NCI-H526 treated with DMSO at 0.1 percent for 48 hours (cell line): ENCODE measurements at regions not wholly inside any gene's neighbourhood (a gene's known extent, or its start where the extent isn't known, plus 50 kb on each side); places are given as distances from the start of the nearest gene placed in this dataset.
"Not testable (repeated sequence)": the region's sequence is repeated elsewhere in the genome, so short reads cannot be mapped to it uniquely, and the experiment has no call there.

Source experiments
- DNase-seq: peaks from one replicate; lab custom pipeline; 2025; lab: John Stamatoyannopoulos, UW

DNA sequence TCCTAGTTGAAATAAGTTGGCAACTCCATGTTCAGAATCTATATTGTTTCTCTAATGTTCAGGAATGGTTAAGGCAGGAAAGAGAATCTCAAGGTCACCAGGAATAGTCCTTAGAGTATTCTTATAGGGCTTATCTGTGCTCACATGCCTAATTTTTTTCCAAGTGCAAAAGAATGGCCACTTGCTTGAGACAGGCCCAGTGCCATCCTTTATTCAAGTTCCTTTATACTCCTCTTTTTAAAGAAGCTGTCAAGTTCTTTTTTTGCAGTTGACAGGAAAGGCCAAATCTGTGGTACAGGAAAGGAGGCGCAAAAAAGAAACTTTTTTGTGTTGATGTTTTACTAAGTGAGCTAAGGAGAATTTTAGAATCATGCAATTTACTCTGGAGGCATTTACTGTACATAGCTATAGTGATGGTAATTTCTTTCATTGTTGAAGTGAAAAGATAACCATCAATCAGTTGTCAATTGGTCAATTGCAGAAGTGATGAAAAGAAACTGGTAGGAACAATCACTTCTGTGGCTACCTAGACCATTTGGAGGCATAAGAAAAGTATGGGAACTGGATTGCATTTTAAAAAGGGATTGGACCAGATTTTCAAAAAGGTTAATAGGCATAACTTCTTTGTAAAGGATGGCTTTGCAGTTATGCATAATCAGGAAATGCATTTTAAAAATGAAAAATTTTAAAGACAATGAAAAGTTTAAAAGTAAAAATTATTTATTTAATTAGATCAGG lies 102.5 kb upstream of the SOX2 start:
- DNase-seq, result no peak

DNA sequence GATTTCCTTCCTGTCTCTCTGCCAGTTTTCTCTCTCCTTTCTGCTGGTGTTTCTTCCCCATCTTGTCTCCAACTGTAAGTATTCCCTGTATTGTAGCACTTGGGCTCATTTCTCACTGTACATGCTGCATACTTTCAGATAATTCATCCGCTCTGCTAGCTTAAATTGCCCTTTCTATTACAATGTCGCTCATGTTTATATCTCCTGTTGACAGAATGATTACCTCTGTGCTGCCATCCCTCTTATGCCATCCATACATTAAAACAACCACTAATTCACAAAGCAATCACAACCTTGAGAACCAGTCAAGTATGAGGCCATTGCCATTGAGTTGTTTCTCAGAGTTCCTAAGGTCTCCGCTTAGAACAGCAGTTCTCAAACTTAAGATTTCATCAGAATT lies 107.5 kb upstream of the SOX2 start:
- DNase-seq, result no peak

DNA sequence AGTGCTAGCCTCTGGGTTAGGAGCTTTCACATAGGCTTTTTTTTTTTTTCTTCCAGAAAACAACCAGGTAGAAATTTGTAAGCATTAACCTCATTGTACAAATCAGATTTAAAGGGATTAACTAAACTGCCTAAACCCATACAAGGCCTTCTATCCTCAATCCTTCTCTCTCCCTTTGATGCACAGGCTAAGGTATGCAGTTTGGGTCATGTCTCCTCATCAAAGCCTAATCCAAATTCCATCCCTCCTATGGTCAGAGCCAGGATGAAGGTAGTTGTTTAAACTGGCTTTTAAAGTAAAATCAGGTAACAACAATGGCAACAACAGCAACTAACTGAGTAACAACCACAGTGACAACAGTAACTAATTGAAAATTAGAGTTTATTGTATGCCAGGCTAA lies 115.6 kb upstream of the SOX2 start:
- no peak for DNase-seq

- DNase-seq, result not testable (repeated sequence)
These were observed 120.8 kb upstream of the SOX2 start for GRCh38 chr3:181590939-181591338.

DNA sequence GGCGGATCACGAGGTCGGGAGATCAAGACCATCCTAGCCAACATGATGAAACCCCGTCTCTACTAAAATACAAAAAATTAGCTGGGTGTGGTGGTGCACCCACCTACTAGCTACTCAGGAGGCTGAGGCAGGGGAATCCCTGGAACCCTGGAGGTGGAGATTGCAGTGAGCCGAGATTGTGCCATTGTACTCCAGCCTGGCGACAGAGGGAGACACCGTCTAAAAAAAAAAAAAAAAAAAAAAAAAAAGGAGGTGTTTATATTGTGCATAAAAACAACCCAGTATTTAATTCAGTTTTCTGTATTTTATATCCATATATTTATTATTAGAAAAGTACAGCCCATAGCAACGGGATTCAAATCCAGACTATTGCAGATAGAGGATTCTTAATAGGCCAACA lies 129.1 kb upstream of the SOX2 start:
- no peak for DNase-seq

DNA sequence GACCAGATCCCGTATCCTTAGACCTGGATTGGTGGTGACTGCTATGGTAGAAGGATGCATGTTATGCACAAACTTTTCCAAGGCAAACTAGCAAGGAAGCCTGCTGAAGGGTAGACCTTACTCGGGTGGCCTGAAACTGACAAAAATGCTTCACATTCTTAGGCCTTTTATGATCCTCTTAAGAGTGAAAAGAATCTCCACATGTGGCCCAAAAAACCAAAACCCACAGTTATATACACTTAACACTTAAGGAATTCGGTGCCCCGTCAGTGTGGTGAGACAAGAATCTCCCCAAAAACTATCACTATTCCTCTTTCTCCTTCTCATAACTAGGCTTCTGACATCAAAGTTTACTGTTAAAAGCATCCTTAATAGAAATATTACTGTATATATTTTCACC lies 130.1 kb upstream of the SOX2 start:
- DNase-seq, result no peak

DNA sequence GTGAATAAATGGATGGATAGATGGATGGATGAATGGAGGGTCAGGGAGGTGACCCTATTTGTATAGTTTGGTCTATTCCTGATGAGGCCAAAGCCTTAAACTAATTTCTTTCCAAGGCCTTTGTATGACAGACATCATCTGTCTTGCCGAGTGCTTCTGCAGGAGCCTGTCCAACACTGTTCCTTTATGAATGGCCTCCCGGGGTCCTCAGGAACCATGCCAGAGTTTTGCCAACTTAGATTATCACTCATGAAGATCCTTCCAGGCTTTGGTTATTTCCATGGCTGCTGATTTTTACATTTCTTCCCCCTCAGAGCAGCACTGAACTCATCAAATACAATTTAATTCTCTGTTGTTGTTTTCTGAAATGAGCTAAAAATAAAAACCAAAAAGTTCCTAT lies 133.0 kb upstream of the SOX2 start:
- DNase-seq, result no peak

GRCh38 chr3:181572432-181572831 lies 139.3 kb upstream of the SOX2 start:
- DNase-seq, result no peak

GRCh38 chr3:181570472-181570871 lies 141.3 kb upstream of the SOX2 start:
- DNase-seq, result no peak

DNA sequence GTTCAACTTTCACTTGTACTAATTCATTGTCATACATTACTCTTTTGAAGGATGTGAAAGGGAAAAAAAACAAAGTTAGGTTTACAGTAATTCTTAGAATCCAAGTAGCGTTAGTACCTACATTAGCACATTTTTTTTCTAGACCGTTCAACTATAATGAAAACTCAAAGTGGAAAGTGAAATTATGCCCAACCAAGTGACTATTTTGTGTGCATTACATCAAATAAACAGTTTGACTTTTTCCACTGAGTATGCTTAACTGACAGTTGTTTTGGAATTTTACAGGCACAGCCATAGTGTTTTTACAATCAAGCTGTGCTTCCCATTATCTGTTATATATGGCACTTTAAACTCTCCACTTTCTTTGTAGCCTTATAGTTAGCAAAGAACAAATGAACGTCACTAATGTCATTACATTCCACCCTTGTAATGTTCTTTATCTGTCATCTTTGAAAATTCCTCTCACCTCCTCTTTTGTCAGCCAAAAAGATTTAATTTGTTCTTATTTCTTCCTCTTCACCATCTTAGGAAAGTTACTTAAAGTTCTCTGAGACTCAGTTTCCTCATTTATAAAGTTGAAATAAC lies 142.3 kb upstream of the SOX2 start:
- no peak for DNase-seq

GRCh38 chr3:181568693-181569092 lies 143.0 kb upstream of the SOX2 start:
- no peak for DNase-seq

DNA sequence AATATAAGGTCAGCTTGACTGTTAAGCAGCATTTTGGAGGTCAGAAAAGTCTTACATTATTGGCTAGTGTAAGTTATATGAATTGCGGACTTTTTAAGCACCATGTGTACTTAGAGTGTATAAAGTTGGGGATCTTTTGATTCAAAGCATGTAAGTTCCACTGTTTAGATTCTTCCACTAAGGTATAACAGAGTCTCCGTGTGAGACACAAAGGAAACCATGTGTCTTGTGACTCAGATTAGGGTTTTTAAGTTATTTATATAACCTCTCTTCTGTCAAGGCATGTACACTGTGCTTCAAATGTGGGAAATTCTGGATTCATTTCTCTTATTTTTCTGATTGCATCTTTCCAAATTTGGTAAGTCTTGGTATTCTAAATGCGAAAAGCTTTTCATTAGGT lies 143.5 kb upstream of the SOX2 start:
- DNase-seq, result no peak

GRCh38 chr3:181567311-181568075 lies 144.2 kb upstream of the SOX2 start:
- DNase-seq, result no peak

GRCh38 chr3:181565416-181565815 lies 146.3 kb upstream of the SOX2 start:
- no peak for DNase-seq

DNA sequence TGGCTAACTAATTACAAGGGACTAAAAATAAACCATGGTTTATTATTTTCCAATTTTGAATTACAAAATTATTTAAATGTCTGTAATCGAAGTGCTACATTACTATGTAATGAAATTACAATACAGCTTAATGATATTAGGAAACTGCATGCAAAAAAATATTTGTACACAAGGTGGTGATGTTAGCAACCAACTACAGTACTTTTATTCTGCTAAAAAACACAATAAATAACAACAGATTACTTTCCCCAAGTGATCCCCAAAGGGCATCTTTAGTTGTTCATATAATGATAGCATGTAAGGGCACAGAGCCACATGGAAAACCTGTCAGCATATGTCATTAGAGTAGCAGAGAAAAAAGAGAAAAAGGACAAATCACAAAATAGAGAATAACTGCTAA lies 147.5 kb upstream of the SOX2 start:
- no peak for DNase-seq

DNA sequence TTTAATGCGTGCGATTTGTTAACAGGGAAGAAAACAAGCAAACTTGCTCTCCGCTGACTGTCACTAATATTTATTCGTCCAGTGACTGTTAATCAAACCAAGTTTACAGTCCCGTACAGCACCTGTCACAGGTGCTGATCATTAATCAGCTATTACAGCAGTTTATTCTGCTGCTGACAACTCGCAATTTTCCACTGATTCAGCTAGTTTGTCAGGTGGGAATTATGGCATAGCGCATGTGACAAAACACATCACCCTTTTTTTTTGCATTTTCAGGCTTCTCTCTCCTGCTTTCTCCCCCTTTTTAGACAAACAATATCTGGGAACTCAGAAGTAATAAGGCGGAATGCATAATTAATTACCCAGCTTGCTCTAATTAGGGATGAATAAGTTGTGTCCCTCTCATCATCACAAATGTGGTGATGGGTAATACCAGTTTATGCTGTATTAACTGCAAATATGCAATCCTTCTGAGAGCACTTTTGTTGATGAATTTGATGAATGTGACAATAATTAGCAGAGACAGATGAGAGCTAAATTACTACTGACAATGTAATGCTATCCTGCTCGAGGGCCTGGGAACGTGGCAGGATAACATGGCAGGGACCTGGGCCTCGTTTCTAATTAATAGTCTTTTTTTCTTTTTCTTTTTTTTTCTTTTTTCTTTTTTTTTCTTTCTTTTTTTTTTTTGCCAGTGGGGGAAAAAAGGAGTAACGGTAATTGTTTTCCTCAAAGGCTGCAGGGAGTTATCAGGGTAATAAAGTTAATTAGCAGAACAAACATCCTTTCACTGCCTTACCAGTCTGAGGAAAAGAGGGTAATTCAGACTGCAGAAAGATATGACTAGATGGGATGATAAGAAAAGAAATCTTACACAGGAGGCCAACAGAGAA lies 150.3 kb upstream of the SOX2 start:
- no peak for DNase-seq

- DNase-seq, result no peak
These were observed 152.9 kb upstream of the SOX2 start for GRCh38 chr3:181558870-181559269.

DNA sequence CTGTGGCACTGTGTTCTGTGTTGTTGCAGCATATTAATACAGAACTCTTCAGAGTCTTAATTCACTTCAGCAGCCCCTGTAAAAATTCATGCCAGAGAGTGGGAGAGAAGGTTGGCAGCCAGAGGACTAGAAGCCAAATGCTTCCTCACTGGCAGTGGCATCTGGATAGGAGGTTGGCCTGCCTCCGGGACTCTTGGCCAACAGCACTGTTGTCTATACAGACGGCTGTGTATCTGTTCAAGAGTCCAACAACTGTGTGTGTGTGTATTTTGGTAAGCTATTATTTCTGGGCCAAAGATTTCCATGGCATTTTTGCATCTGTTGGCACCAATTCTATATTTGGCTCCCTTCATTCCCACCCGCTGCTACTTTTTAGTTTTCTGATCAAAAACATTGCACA lies 156.0 kb upstream of the SOX2 start:
- DNase-seq, result no peak

- DNase-seq, result no peak
These were observed 157.4 kb upstream of the SOX2 start for GRCh38 chr3:181554233-181554765.

GRCh38 chr3:181549266-181549665 lies 162.5 kb upstream of the SOX2 start:
- no peak for DNase-seq

- no peak for DNase-seq
These were observed 170.3 kb upstream of the SOX2 start for GRCh38 chr3:181541414-181541813.

DNA sequence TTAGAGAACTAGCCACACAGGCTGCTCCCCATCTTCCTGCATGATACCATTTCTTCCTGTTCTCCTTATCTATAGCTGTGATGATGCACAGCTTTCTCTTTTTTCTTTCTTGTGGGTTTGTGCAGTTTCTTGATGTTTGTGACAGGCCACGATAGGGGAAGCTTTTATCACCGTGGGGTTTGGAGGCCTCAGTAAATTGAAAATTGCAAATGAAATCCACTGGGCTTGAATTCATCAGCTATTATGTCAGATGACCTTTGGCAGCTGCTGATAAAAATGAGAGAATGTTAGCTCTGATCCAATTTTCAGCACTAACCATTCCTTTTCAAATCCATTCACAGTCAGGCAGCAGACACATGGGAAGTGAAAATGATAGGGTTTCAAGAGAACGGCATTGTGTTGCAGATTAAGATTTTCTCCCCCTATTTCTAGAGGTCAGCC lies 176.9 kb upstream of the SOX2 start:
- no peak for DNase-seq
